Breast epithelium (tissue), 3 donors: ENCODE measurements at regions not wholly inside any gene's neighbourhood (a gene's known extent, or its start where the extent isn't known, plus 50 kb on each side); places are given as distances from the start of the nearest gene placed in this dataset.

Source experiments
- CTCF ChIP-seq, 3 donors: fragments of 450-650 bp; IDR thresholded peaks; one replicate each; pipeline ENCODE4 v1.5.1; 2016 to 2017; ENCODE audit warnings: antibody characterized with exemption in 3 of 3, mild to moderate bottlenecking in 3 of 3, moderate library complexity in 3 of 3
- POLR2AphosphoS5 ChIP-seq, 3 donors: sonication (generic); formaldehyde crosslinking; IDR thresholded peaks; one replicate each; pipeline ENCODE4 v1.6.1; 2017; ENCODE audit warnings: antibody characterized with exemption in 3 of 3

- no peak for TF ChIP-seq CTCF (IDR thresholded peaks at IDR 0.05)
- no peak for TF ChIP-seq POLR2AphosphoS5 (IDR thresholded peaks at IDR 0.05)
These were observed 78.5 kb upstream of the LYZL1 start for GRCh38 chr10:29210266-29210868.
